Caco-2 (cell line): ENCODE measurements at regions not wholly inside any gene's neighbourhood (a gene's known extent, or its start where the extent isn't known, plus 50 kb on each side); places are given as distances from the start of the nearest gene placed in this dataset.

Source experiments
- BruUV-seq: library from RNA; stranded (reverse); fragments of 400-500 nt; replicated peaks from 2 replicates; lab custom pipeline; 2021; lab: Mats Ljungman, UMichigan
- CTCF ChIA-PET: fragments of 300-600 bp; sonication (Branson Sonifier 250); formaldehyde crosslinking; loops from one replicate; lab custom pipeline; 2022; ENCODE audit warnings: antibody characterized with exemption; lab: Charles Lee
- POLR2A ChIA-PET: fragments of 300-600 bp; sonication (Branson Sonifier 250); formaldehyde crosslinking; loops from one replicate; lab custom pipeline; 2022; ENCODE audit warnings: antibody characterized with exemption; lab: Charles Lee
- DNase-seq, 2 experiments: peaks; one replicate each; pipeline versions ENCODE4 v3.0.0 to v3.0.0-alpha.2; 2020 to 2022
- H3K27me3 ChIP-seq: replicated peaks from 2 replicates; pipeline ENCODE4 v1.6.0; 2011; ENCODE audit warnings: low read length; ENCODE audit not compliant: control insufficient read depth, insufficient read depth
- H3K36me3 ChIP-seq: 2 replicates; pipeline ENCODE4 v1.5.1; 2011; ENCODE audit warnings: low read length; ENCODE audit not compliant: control insufficient read depth, insufficient read depth
- H3K4me1 ChIP-seq: fragments of 250-450 bp; sonication (Bioruptor Pico); 2 replicates; pipeline ENCODE4 v1.5.1; 2020; ENCODE audit warnings: mild to moderate bottlenecking
- H3K4me3 ChIP-seq: 2 replicates; pipeline ENCODE4 v1.5.1; 2011; ENCODE audit warnings: low read depth, mild to moderate bottlenecking, control low read depth, low read length
- H3K9me3 ChIP-seq: fragments of 250-450 bp; sonication (Bioruptor Pico); 2 replicates; pipeline ENCODE4 v1.5.1; 2020; ENCODE audit warnings: mild to moderate bottlenecking, moderate library complexity
- H3K27ac Mint-ChIP-seq: one replicate; pipeline ENCODE4 v1.8.0; 2022; ENCODE audit warnings: mixed read lengths; ENCODE audit not compliant: unreplicated experiment
- H3K27me3 Mint-ChIP-seq: one replicate; pipeline ENCODE4 v1.8.0; 2022; ENCODE audit warnings: mixed read lengths; ENCODE audit not compliant: insufficient read depth, unreplicated experiment
- H3K36me3 Mint-ChIP-seq: one replicate; pipeline ENCODE4 v1.8.0; 2022; ENCODE audit warnings: mild to moderate bottlenecking, mixed read lengths; ENCODE audit not compliant: insufficient read depth, unreplicated experiment
- H3K4me1 Mint-ChIP-seq: one replicate; pipeline ENCODE4 v1.8.0; 2022; ENCODE audit warnings: low read depth, mixed read lengths; ENCODE audit not compliant: unreplicated experiment
- H3K4me3 Mint-ChIP-seq: one replicate; pipeline ENCODE4 v1.8.0; 2022; ENCODE audit warnings: mild to moderate bottlenecking, moderate library complexity, mixed read lengths; ENCODE audit not compliant: unreplicated experiment
- H3K9me3 Mint-ChIP-seq: one replicate; pipeline ENCODE4 v1.8.0; 2022; ENCODE audit warnings: mixed read lengths; ENCODE audit not compliant: unreplicated experiment
- CTCF ChIP-seq, 2 experiments: fragments of 200-600 bp in 1 of 2; IDR thresholded peaks; 1 replicate in 1 of 2; 2 replicates in 1 of 2; pipeline versions ENCODE4 v1.5.1 to v1.8.0; 2011 to 2022; ENCODE audit warnings: antibody characterized with exemption in 1 of 2, control low read depth in 1 of 2, inconsistent platforms in 1 of 2, low read depth in 1 of 2, low read length in 1 of 2, mild to moderate bottlenecking in 1 of 2, moderate library complexity in 1 of 2; ENCODE audit not compliant: insufficient read depth in 1 of 2, severe bottlenecking in 1 of 2, unreplicated experiment in 1 of 2
- intact Hi-C: fragments of 100-400 bp; cut with micrococcal nuclease; formaldehyde crosslinking; loops from one replicate; pipeline ENCODE4 v1.10.0; 2022; ENCODE audit not compliant: unreplicated experiment

- no peak overlapping the region for H3K27ac Mint-ChIP-seq
- intact Hi-C loops: no loop called here
- peaks cover 12% of the 10 kb centered on the region for H3K4me1 Mint-ChIP-seq
- H3K4me3 Mint-ChIP-seq: no peak overlapping the region
- DNase-seq: no peak
- H3K27me3 Mint-ChIP-seq: no peaks in the 10 kb centered on the region
- BruUV-seq: no TSS peak
- Histone ChIP-seq H3K36me3 (no peaks in the 10 kb centered on the region), H3K4me1 (no peaks in the 10 kb centered on the region), H3K9me3 (no peaks in the 10 kb centered on the region), H3K4me3 (no peak overlapping the region), H3K27me3 (no peaks in the 10 kb centered on the region)
- CTCF ChIA-PET: interaction anchor here (0.6 kb wide), 1 partner anchor 319 kb away, joined by 4 read pairs; no protein-coding TSS in a partner anchor
- no peak for TF ChIP-seq CTCF (IDR thresholded peaks at IDR 0.05; ENCODE audit: insufficient read depth in 1 of 2, low read depth in 1 of 2, low read length in 1 of 2, severe bottlenecking in 1 of 2, unreplicated experiment in 1 of 2)
- H3K36me3 Mint-ChIP-seq: no peaks in the 10 kb centered on the region
- H3K9me3 Mint-ChIP-seq: no peaks in the 10 kb centered on the region
- POLR2A ChIA-PET: no interaction called here
These were observed 93.2 kb upstream of the AP1S2 start for GRCh38 chrX:15947648-15948317.

GRCh38 chrX:15946783-15947580 lies 92.4 kb upstream of the AP1S2 start:
- Mint-ChIP-seq H3K4me1 (peaks cover 12% of the 10 kb centered on the region), H3K27ac (no peak overlapping the region), H3K36me3 (no peaks in the 10 kb centered on the region), H3K27me3 (no peaks in the 10 kb centered on the region), H3K9me3 (no peaks in the 10 kb centered on the region), H3K4me3 (no peak overlapping the region)
- Histone ChIP-seq H3K9me3 (no peaks in the 10 kb centered on the region), H3K27me3 (no peaks in the 10 kb centered on the region), H3K4me3 (no peak overlapping the region), H3K4me1 (no peaks in the 10 kb centered on the region), H3K36me3 (no peaks in the 10 kb centered on the region)
- ChIA-PET CTCF (interaction anchor here (0.6 kb wide), 1 partner anchor 320 kb away, joined by 4 read pairs; no protein-coding TSS in a partner anchor), POLR2A (no interaction called here)
- BruUV-seq: no TSS peak
- no peak for DNase-seq
- intact Hi-C loops: no loop called here
- TF ChIP-seq CTCF (IDR thresholded peaks at IDR 0.05; ENCODE audit: insufficient read depth in 1 of 2, low read depth in 1 of 2, low read length in 1 of 2, severe bottlenecking in 1 of 2, unreplicated experiment in 1 of 2): no peak

- Histone ChIP-seq H3K27me3 (no peaks in the 10 kb centered on the region), H3K9me3 (no peaks in the 10 kb centered on the region), H3K4me3 (no peak overlapping the region), H3K36me3 (no peaks in the 10 kb centered on the region), H3K4me1 (no peaks in the 10 kb centered on the region)
- Mint-ChIP-seq H3K9me3 (no peaks in the 10 kb centered on the region), H3K4me3 (no peak overlapping the region), H3K36me3 (no peaks in the 10 kb centered on the region), H3K4me1 (peaks cover 11% of the 10 kb centered on the region), H3K27me3 (peaks cover 3% of the 10 kb centered on the region), H3K27ac (no peak overlapping the region)
- no TSS peak for BruUV-seq
- intact Hi-C loops: no loop called here
- ChIA-PET POLR2A (no interaction called here), CTCF (no interaction called here)
- TF ChIP-seq CTCF (IDR thresholded peaks at IDR 0.05; ENCODE audit: insufficient read depth in 1 of 2, low read depth in 1 of 2, low read length in 1 of 2, severe bottlenecking in 1 of 2, unreplicated experiment in 1 of 2): no peak
- no peak for DNase-seq
These were observed 88.8 kb upstream of the AP1S2 start for GRCh38 chrX:15943391-15943790.
